ENCODE measurements at regions not wholly inside any gene's neighbourhood (a gene's known extent, or its start where the extent isn't known, plus 50 kb on each side); places are given as distances from the start of the nearest gene placed in this dataset.

- DNase-seq (ENCODE audit: low read depth) = no peak
Observed at GRCh38 chr3:82294609-82295008, 533.2 kb upstream of the GBE1 start.

GRCh38 chr3:82293867-82294266 lies 532.4 kb upstream of the GBE1 start:
- DNase-seq (ENCODE audit: low read depth) = no peak

GRCh38 chr3:82293435-82293834 lies 532.0 kb upstream of the GBE1 start:
- DNase-seq (ENCODE audit: low read depth) = no peak

GRCh38 chr3:82287562-82287961 lies 526.1 kb upstream of the GBE1 start:
- DNase-seq (ENCODE audit: low read depth) = no peak

- peak; percentile 14 for DNase-seq (ENCODE audit: low read depth)
Observed at GRCh38 chr3:82281205-82281604, 519.8 kb upstream of the GBE1 start.

- DNase-seq (ENCODE audit: low read depth) = no peak
Observed at GRCh38 chr3:82276992-82277391, 515.5 kb upstream of the GBE1 start.

GRCh38 chr3:82274897-82275296 lies 513.5 kb upstream of the GBE1 start:
- DNase-seq (ENCODE audit: low read depth) = peak; percentile 3

- no peak for DNase-seq (ENCODE audit: low read depth)
Observed at GRCh38 chr3:82265747-82266146, 504.3 kb upstream of the GBE1 start.

GRCh38 chr3:82262193-82262592 lies 500.7 kb upstream of the GBE1 start:
- DNase-seq (ENCODE audit: low read depth) = no peak

- DNase-seq (ENCODE audit: low read depth) = no peak
Observed at GRCh38 chr3:82261637-82262036, 500.2 kb upstream of the GBE1 start.

- DNase-seq (ENCODE audit: low read depth) = no peak
Observed at GRCh38 chr3:82261013-82261412, 499.6 kb upstream of the GBE1 start.

GRCh38 chr3:82259994-82260393 lies 498.5 kb upstream of the GBE1 start:
- no peak for DNase-seq (ENCODE audit: low read depth)

- no peak for DNase-seq (ENCODE audit: low read depth)
Observed at GRCh38 chr3:82240322-82240721, 478.9 kb upstream of the GBE1 start.

- no peak for DNase-seq (ENCODE audit: low read depth)
Observed at GRCh38 chr3:82236257-82236656, 474.8 kb upstream of the GBE1 start.

GRCh38 chr3:82229397-82229796 lies 468.0 kb upstream of the GBE1 start:
- DNase-seq (ENCODE audit: low read depth) = no peak

- DNase-seq (ENCODE audit: low read depth) = peak; percentile 14
Observed at GRCh38 chr3:82224661-82225060, 463.2 kb upstream of the GBE1 start.

- no peak for DNase-seq (ENCODE audit: low read depth)
Observed at GRCh38 chr3:82222401-82222800, 461.0 kb upstream of the GBE1 start.

- DNase-seq (ENCODE audit: low read depth) = no peak
Observed at GRCh38 chr3:82217571-82217970, 456.1 kb upstream of the GBE1 start.

- DNase-seq (ENCODE audit: low read depth) = no peak
Observed at GRCh38 chr3:82208002-82208710, 446.7 kb upstream of the GBE1 start.

GRCh38 chr3:82202269-82202668 lies 440.8 kb upstream of the GBE1 start:
- no peak for DNase-seq (ENCODE audit: low read depth)

- DNase-seq (ENCODE audit: low read depth) = no peak
Observed at GRCh38 chr3:82201316-82201715, 439.9 kb upstream of the GBE1 start.

- DNase-seq (ENCODE audit: low read depth) = no peak
Observed at GRCh38 chr3:82198009-82198408, 436.6 kb upstream of the GBE1 start.

- DNase-seq (ENCODE audit: low read depth) = no peak
Observed at GRCh38 chr3:82196645-82197044, 435.2 kb upstream of the GBE1 start.

- no peak for DNase-seq (ENCODE audit: low read depth)
Observed at GRCh38 chr3:82194870-82195269, 433.4 kb upstream of the GBE1 start.
